Endothelial cell of umbilical vein (primary cell): ENCODE measurements at regions not wholly inside any gene's neighbourhood (a gene's known extent, or its start where the extent isn't known, plus 50 kb on each side); places are given as distances from the start of the nearest gene placed in this dataset.

ENCODE experiments used
- BruUV-seq: library from RNA; stranded (reverse); fragments of 400-500 nt; replicated peaks from 2 replicates; lab custom pipeline; 2021; lab: Mats Ljungman, UMichigan
- CTCF ChIA-PET: fragments of 300-600, 350-600 bp; sonication (Branson Sonifier 250); formaldehyde crosslinking; loops from one replicate; lab custom pipeline; 2021; ENCODE audit warnings: antibody characterized with exemption, inconsistent platforms; lab: Charles Lee
- POLR2A ChIA-PET: fragments of 300-600, 350-600 bp; sonication (Branson Sonifier 250); formaldehyde crosslinking; loops from one replicate; lab custom pipeline; 2021; ENCODE audit warnings: antibody characterized with exemption, inconsistent platforms; lab: Charles Lee
- DNase-seq: peaks from one replicate; pipeline ENCODE4 v3.0.0-alpha.2; 2011; ENCODE audit warnings: low read depth, low spot score
- FAIRE-seq: peaks from 2 replicates; lab custom pipeline; 2011; peaks lifted over from hg19 to GRCh38; lab: Jason Lieb, UNC
- H2AFZ ChIP-seq: 2 replicates; pipeline ENCODE4 v1.6.0; 2012; ENCODE audit warnings: low read depth, low read length, control low read depth, inconsistent platforms
- H3K27ac ChIP-seq: 2 replicates; pipeline ENCODE4 v1.5.1; 2011; ENCODE audit warnings: low read depth, mild to moderate bottlenecking, control low read depth, low read length, moderate library complexity; ENCODE audit not compliant: insufficient read depth
- H3K27me3 ChIP-seq, 2 experiments: 2 replicates each; pipeline versions ENCODE4 v1.6.0 to v1.6.1; 2011; ENCODE audit warnings: low read length in 2 of 2, mixed read lengths in 1 of 2; ENCODE audit not compliant: control insufficient read depth in 2 of 2, insufficient read depth in 2 of 2
- H3K36me3 ChIP-seq, 2 experiments: 2 replicates in 1 of 2; 3 replicates in 1 of 2; pipeline ENCODE4 v1.5.1; 2011; ENCODE audit warnings: low read length in 2 of 2, mild to moderate bottlenecking in 1 of 2, moderate library complexity in 1 of 2; ENCODE audit not compliant: control insufficient read depth in 2 of 2, insufficient read depth in 2 of 2; ENCODE audit errors: extremely low read depth in 1 of 2
- H3K4me1 ChIP-seq: 3 replicates; pipeline ENCODE4 v1.5.1; 2011; ENCODE audit warnings: mild to moderate bottlenecking, low read length; ENCODE audit not compliant: control insufficient read depth, insufficient read depth; ENCODE audit errors: extremely low read depth
- H3K4me2 ChIP-seq: 2 replicates; pipeline ENCODE4 v1.6.1; 2011; ENCODE audit warnings: low read length, control low read depth, mixed read lengths; ENCODE audit not compliant: insufficient read depth
- H3K4me3 ChIP-seq, 3 experiments: fragments of 200-600 bp in 1 of 3; sonication (generic), shearing (Covaris generic) in 1 of 3; replicated peaks in 1 of 3; 2 replicates each; pipeline ENCODE4 v1.5.1; 2011 to 2016; ENCODE audit warnings: control low read depth in 3 of 3, low read length in 3 of 3, mild to moderate bottlenecking in 2 of 3, inconsistent platforms in 1 of 3, low read depth in 1 of 3, moderate library complexity in 1 of 3; ENCODE audit not compliant: insufficient read depth in 1 of 3
- H3K79me2 ChIP-seq: 2 replicates; pipeline ENCODE4 v1.6.0; 2012; ENCODE audit warnings: low read length, inconsistent platforms; ENCODE audit not compliant: control insufficient read depth, insufficient read depth
- H3K9ac ChIP-seq: replicated peaks from 2 replicates; pipeline ENCODE3; 2011; ENCODE audit warnings: low read length, control low read depth; ENCODE audit not compliant: insufficient read depth; ENCODE audit errors: extremely low read depth
- H3K9me1 ChIP-seq: replicated peaks from 3 replicates; pipeline ENCODE4 v1.6.0; 2011; ENCODE audit warnings: mild to moderate bottlenecking, low read length; ENCODE audit not compliant: control insufficient read depth, insufficient read depth; ENCODE audit errors: extremely low read depth
- H3K9me3 ChIP-seq: replicated peaks from 2 replicates; pipeline ENCODE4 v1.5.1; 2012; ENCODE audit warnings: low read length, inconsistent platforms; ENCODE audit not compliant: control insufficient read depth, insufficient read depth
- H4K20me1 ChIP-seq: replicated peaks from 2 replicates; pipeline ENCODE3; 2011; ENCODE audit warnings: mild to moderate bottlenecking, low read length; ENCODE audit not compliant: control insufficient read depth, insufficient read depth; ENCODE audit errors: extremely low read depth
- CTCF ChIP-seq, 2 donors: IDR thresholded peaks; 1 replicate in 1 of 2; 2 replicates in 1 of 2; pipeline ENCODE4 v1.5.1; 2011; ENCODE audit warnings: low read length in 2 of 2, mild to moderate bottlenecking in 2 of 2, moderate library complexity in 2 of 2, control low read depth in 1 of 2, inconsistent platforms in 1 of 2, low read depth in 1 of 2; ENCODE audit not compliant: insufficient read depth in 1 of 2; ENCODE audit errors: extremely low read depth in 1 of 2
- EZH2 ChIP-seq: IDR thresholded peaks from 2 replicates; pipeline ENCODE4 v1.6.1; 2012; ENCODE audit warnings: borderline replicate concordance, low read depth, mild to moderate bottlenecking, moderate library complexity, low read length, inconsistent platforms; ENCODE audit not compliant: severe bottlenecking
- FOS ChIP-seq: IDR thresholded peaks from 2 replicates; pipeline ENCODE4 v1.6.1; 2011; ENCODE audit warnings: mild to moderate bottlenecking, low read length, moderate library complexity, borderline replicate concordance; ENCODE audit not compliant: insufficient read depth
- GATA2 ChIP-seq: IDR thresholded peaks from 2 replicates; pipeline ENCODE4 v1.7.0; 2011; ENCODE audit warnings: low read depth, mild to moderate bottlenecking, moderate library complexity, mixed read lengths, low read length; ENCODE audit not compliant: insufficient read length, insufficient read depth
- JUN ChIP-seq: IDR thresholded peaks from 2 replicates; pipeline ENCODE4 v1.6.1; 2011; ENCODE audit warnings: borderline replicate concordance, low read depth; ENCODE audit not compliant: insufficient read length, insufficient read depth
- MAX ChIP-seq: IDR thresholded peaks from 2 replicates; pipeline ENCODE4 v1.6.1; 2011; ENCODE audit not compliant: insufficient read depth, insufficient read length
- MYC ChIP-seq: IDR thresholded peaks from one replicate; pipeline ENCODE4 v1.6.1; 2011; ENCODE audit warnings: mild to moderate bottlenecking, low read depth, low read length
- POLR2A ChIP-seq: IDR thresholded peaks from 2 replicates; pipeline ENCODE4 v1.6.1; 2012; ENCODE audit warnings: low read depth, mild to moderate bottlenecking, control low read depth, low read length
- POLR2AphosphoS5 ChIP-seq: IDR thresholded peaks from 2 replicates; pipeline ENCODE4 v1.6.1; 2012; ENCODE audit warnings: low read depth, mild to moderate bottlenecking, control low read depth, low read length, moderate library complexity; ENCODE audit not compliant: insufficient read depth
- dilution Hi-C: fragments of 300-500 bp; cut with MboI; formaldehyde crosslinking; loops from one replicate; pipeline ENCODE4 v1.15.0; 2019; ENCODE audit warnings: low sequenced_read_pairs; ENCODE audit not compliant: extremely low pct_ligation_motif_present
- intact Hi-C: fragments of 100-400 bp; cut with micrococcal nuclease; formaldehyde crosslinking; loops from one replicate; pipeline ENCODE4 v1.10.0; 2022

- H3K4me2 ChIP-seq: no peak overlapping the region
- H3K9me3 ChIP-seq: no peaks in the 10 kb centered on the region
- CTCF ChIA-PET: no interaction called here
- POLR2A ChIA-PET: no interaction called here
- H4K20me1 ChIP-seq: no peaks in the 10 kb centered on the region
- H3K27ac ChIP-seq: no peak overlapping the region
- H3K4me3 ChIP-seq: no peak overlapping the region
- H2AFZ ChIP-seq: no peak overlapping the region
- H3K9ac ChIP-seq: no peak overlapping the region
- dilution Hi-C loops: no loop called here
- no peaks in the 10 kb centered on the region for H3K9me1 ChIP-seq
- no peak for FAIRE-seq
- no peak for DNase-seq
- no peaks in the 10 kb centered on the region for H3K79me2 ChIP-seq
- no peaks in the 10 kb centered on the region for H3K4me1 ChIP-seq
- no peaks in the 10 kb centered on the region for H3K27me3 ChIP-seq
- no peaks in the 10 kb centered on the region for H3K36me3 ChIP-seq
- intact Hi-C loops: no loop called here
- BruUV-seq: no TSS peak
- TF ChIP-seq FOS (no peak), CTCF (IDR thresholded peaks at IDR 0.05; ENCODE audit: extremely low read depth in 1 of 2, insufficient read depth in 1 of 2, low read depth in 1 of 2, low read length in 2 of 2) (no peak), MAX (no peak)
Measured at GRCh38 chr5:18687429-18687828, 1053.2 kb downstream of the TAF11L14 start.

GRCh38 chr5:18699681-18700080, 1065.4 kb downstream of the TAF11L14 start:
- no peak overlapping the region for H3K4me3 ChIP-seq
- no peaks in the 10 kb centered on the region for H3K9me3 ChIP-seq
- intact Hi-C loops (no loop called here), dilution Hi-C loops (no loop called here)
- H3K9ac ChIP-seq: no peak overlapping the region
- no peaks in the 10 kb centered on the region for H3K4me1 ChIP-seq
- no peak overlapping the region for H3K4me2 ChIP-seq
- H3K27ac ChIP-seq: no peak overlapping the region
- no peaks in the 10 kb centered on the region for H3K27me3 ChIP-seq
- no peak for TF ChIP-seq EZH2
- TF ChIP-seq FOS: no peak
- no peak for TF ChIP-seq JUN
- no peak for TF ChIP-seq MAX
- TF ChIP-seq GATA2: no peak
- TF ChIP-seq POLR2AphosphoS5: no peak
- no peak for TF ChIP-seq CTCF (IDR thresholded peaks at IDR 0.05; ENCODE audit: extremely low read depth in 1 of 2, insufficient read depth in 1 of 2, low read depth in 1 of 2, low read length in 2 of 2)
- TF ChIP-seq POLR2A: no peak
- no peak for TF ChIP-seq MYC
- BruUV-seq: no TSS peak
- ChIA-PET CTCF (interaction anchor here (0.8 to 1.5 kb wide), 3 partner anchors 11 to 1484 kb away, joined by 3 to 4 read pairs (median 3); no protein-coding TSS in a partner anchor), POLR2A (no interaction called here)
- H2AFZ ChIP-seq: no peak overlapping the region
- no peaks in the 10 kb centered on the region for H3K9me1 ChIP-seq
- DNase-seq (no peak), FAIRE-seq (no peak)
- H3K36me3 ChIP-seq: no peaks in the 10 kb centered on the region
- H3K79me2 ChIP-seq: no peaks in the 10 kb centered on the region
- H4K20me1 ChIP-seq: no peaks in the 10 kb centered on the region
